Fibroblast of peridontal ligament (primary cell): ENCODE measurements at regions not wholly inside any gene's neighbourhood (a gene's known extent, or its start where the extent isn't known, plus 50 kb on each side); places are given as distances from the start of the nearest gene placed in this dataset.

Experiments used
- DNase-seq: peaks from one replicate; pipeline ENCODE4 v3.0.0-alpha.2; 2010; ENCODE audit errors: extremely low read depth

GRCh38 chr7:155921804-155922066, 109.5 kb upstream of the SHH start:
- no peak for DNase-seq

GRCh38 chr7:155921086-155921803, 109.0 kb upstream of the SHH start:
- no peak for DNase-seq

DNA sequence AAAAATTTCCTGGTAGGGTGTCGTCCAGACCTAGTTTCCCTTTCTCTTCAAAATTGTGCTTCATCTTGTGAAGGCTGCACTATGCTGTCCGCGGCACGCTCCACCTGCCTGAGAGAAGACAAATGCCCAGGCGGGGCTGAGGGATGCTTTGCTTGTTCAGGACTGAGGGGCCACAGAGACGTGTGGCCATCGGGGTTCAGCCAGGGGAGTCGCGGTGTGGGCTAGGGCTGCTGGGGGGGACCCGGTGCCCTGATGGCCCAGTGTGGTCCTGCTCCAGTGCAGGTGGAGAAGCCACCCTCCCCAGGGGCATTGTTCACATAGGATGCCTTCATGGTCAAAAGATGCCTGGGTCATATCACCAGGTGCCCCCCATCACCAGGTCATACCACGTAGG, 107.8 kb upstream of the SHH start:
- DNase-seq = no peak

- no peak for DNase-seq
These were observed 107.3 kb upstream of the SHH start for GRCh38 chr7:155919391-155920067.

GRCh38 chr7:155918720-155919390, 106.6 kb upstream of the SHH start:
- no peak for DNase-seq

GRCh38 chr7:155917836-155918430, 105.7 kb upstream of the SHH start:
- no peak for DNase-seq

GRCh38 chr7:155916926-155917655, 104.8 kb upstream of the SHH start:
- no peak for DNase-seq

- DNase-seq = no peak
These were observed 102.1 kb upstream of the SHH start for GRCh38 chr7:155914341-155914740.

- no peak for DNase-seq
These were observed 101.5 kb upstream of the SHH start for GRCh38 chr7:155913719-155914118.

GRCh38 chr7:155913291-155913690, 101.0 kb upstream of the SHH start:
- DNase-seq = no peak

GRCh38 chr7:155911471-155912105, 99.3 kb upstream of the SHH start:
- DNase-seq = no peak

DNA sequence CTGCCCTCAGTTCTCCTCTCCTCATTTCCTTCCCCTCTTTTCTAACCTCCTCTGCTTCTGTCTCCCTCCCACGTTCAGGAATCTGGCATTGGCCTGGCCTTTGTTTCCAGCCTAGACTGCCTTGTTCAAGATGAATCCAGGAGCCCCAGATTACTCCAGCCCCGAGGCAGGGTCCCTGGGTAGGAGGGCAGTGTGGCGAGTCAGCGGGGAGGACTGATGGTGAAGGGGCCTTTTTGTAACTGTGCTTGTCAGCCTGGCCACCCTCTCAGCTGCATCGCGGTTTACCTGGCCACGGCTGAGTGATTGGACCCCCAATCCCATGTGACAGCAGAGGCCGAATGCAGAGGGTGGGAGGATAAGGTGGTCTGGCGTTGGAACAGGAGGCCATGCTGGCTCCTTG, 96.1 kb upstream of the SHH start:
- no peak for DNase-seq

GRCh38 chr7:155907450-155908200, 95.4 kb upstream of the SHH start:
- DNase-seq = no peak

DNA sequence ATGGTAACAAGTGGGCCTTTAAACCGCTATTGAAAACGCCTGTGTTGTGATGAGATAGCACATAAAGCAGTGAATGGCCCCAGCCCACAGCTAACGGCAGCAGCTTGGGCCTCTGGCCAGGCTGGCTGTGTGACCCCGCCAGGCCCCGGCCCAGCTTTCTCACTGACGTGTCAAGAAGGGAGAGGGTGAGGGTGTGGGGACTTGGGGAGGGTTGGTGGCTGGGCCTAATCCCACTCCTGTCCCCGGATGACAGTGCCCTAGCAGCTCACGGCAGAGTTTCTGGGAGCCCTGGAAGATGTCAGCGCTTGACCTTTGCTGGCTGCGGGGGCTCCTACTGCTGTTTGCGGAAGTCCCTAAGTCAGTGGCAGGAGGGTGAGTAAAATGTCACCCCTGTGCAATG, 88.9 kb upstream of the SHH start:
- DNase-seq = no peak

DNA sequence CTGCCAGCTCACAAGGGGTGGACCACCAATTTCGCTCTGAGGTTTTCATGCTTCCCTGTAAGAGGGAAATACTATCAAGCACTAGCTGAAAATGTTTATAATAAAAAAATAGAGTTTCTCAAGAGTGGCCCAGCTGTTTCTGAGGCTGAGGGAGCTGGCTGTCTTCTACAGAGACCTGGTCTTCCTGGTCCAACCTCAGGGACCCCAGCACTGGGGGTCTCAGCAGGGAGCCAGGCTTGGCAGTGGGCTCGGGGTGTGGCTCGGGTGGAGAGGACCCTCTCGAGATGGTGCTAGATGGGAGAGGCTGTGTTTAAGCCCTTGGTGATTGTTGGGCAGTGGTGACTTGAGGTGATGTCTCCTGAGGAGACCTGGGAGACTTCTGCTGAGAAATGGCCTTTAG, 87.3 kb upstream of the SHH start:
- no peak for DNase-seq

- DNase-seq = no peak
These were observed 85.6 kb upstream of the SHH start for GRCh38 chr7:155897758-155898386.

DNA sequence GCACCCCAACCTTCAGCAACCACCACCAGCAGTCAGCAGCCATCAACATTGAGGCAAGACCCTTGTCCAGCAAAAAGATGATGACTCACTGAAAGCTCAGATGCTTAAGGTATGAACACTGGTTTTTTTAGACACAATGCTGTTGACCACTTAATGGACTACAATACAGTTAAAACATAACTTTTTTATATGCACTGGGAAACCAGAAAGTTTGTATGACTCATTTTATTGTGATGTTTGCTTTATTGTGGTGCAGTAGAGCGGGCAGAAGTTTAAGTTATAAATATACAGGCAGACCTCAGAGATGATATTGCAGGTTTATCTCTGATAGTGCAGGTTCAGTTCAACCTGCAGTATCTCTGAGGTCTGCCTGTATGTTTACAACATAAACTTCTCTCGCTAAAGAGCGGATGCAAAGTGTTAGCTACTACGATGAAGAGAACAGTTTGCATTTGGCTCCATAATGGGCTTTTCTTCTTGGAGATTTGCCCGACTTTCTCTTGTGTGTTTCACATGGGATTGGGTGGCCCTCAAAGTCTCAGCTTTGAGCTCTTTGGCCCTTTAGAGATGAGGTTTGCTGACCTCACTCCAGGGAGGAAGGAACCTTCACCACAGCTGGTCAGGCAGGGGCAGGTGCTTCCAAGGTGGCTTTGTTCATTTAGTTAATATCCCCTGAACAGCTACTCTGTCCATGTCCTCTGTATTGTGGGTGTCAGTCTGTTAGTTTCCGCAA, 84.4 kb upstream of the SHH start:
- no peak for DNase-seq

DNA sequence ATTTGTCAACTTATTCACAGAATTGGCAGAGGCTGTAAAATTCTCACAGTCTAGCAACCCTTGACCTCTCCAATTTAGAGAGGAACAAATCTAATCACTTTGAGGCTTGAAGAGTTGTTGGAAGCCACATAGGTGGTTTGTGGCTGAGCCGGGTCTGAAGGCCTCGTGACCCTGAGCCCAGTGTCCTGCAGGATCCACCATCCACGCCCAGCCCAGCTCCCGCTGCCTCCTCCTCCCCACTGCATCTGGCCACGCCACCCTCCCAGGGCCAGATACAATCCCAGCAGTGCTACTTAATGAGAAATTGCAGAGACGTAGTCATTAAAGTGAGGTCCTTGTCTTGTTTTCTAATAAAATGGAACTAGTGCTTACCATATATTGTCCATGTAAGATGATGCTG, 81.4 kb upstream of the SHH start:
- DNase-seq = no peak

DNA sequence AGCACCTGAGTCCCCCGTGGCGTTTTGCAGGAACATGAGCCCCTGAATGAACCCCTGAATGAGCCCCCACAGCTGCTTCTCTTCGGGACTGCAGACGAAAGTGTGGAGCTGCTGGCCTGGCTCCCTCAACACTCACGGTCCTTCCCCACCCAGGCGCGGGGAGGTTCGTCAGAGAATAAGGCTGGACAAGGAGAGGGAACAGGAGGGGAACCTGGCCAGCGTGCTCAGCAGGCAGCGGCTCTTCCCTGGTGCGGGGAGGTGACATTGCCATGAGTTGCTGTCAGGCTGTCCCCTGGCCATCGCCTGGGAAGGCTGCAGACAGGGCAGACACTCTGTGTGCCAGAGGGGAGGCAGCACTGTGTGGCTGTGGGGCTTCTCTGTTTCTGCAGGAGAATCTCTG, 80.9 kb upstream of the SHH start:
- DNase-seq = no peak
